IPS-NIHi7 (cell line): ENCODE measurements at regions not wholly inside any gene's neighbourhood (a gene's known extent, or its start where the extent isn't known, plus 50 kb on each side); places are given as distances from the start of the nearest gene placed in this dataset.
"Not testable (repeated sequence)": the region's sequence is repeated elsewhere in the genome, so short reads cannot be mapped to it uniquely, and the experiment has no call there.

Source experiments
- DNase-seq: peaks from one replicate; pipeline ENCODE4 v3.0.0; 2012; ENCODE audit warnings: mixed read lengths; ENCODE audit errors: extremely low spot score

- DNase-seq: no peak
These were observed 81.0 kb upstream of the BRD7 start for GRCh38 chr16:50449800-50450199.

DNA sequence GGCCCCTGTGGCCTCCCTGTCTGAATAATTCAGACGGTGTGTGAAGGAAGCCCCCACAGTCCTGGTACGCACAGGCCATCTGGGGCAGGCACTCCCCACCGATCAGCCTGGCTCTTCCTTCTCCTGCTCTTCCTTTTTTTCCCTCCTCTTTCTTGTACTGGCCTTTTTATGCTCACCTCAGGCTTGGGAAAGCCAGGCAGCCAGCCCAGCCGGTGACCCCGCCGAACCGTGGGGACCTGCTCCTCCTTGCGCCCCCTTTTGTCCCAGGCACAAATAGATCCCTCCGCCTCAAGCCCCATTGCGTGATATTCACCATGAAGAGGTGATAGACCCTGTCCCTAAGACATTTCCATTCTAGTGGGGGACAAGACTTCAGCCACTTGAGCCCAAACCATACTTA is 80.2 kb upstream of the BRD7 start:
- DNase-seq: no peak

DNA sequence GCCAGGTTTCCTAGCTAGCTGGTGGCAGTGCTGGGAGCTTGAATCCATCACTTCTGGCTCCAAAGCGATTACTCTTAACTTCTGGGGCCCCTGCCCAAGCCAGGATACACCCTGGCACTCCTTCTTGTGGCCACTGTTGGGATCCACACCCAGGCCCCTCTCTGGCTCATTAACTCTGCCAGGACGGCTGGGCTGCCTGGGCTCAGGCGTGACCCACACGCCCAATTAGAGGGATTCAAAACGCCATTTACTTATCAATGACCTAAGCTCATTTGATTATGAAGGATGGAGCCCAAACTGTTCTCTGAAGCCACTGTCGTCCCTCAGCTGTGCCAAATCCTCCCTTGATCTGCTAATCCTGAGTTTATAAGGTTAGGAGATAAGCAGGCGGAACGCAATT is 79.7 kb upstream of the BRD7 start:
- DNase-seq: peak; percentile 73

- not testable (repeated sequence) for DNase-seq
These were observed 78.6 kb upstream of the BRD7 start for GRCh38 chr16:50447386-50447785.

DNA sequence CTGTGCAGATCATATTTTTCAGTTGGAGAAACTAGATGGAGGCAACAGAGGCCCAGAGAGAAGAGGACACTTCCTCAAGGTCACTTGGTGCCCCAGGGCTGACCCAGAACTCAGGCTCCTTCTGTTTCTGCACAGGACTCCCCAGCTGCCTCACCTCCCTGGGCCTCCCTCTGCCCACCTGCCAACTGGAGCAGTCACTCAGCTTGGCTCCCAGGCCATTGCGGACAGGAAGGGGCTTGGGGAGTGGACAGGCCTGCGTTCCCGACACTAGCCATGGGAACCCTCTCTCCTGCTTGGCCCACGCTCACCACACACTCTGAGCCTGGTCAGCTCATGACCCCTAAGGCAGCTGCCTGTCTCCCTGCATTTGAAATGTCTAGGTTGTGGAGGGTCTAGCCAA is 78.1 kb upstream of the BRD7 start:
- DNase-seq: no peak

- no peak for DNase-seq
These were observed 77.1 kb upstream of the BRD7 start for GRCh38 chr16:50445621-50446555.

DNA sequence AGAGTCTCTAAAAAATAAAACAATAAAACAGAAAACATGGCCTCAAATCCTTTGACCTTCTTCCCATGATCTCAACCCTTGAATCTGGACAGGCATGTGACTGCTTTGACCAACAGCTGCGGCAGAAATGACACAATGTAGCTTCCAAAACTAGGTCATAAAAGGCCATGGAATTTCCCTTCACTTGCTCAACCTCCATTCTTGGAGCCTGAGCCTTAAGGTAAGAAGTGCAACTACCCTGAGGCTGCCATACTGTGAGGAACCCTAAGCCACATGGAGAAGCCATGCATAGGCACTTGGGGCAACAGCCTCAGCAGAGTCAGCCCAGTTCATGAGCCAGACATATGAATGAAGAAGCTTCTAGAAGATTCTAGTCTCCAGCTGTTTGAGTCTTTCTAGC is 75.7 kb upstream of the BRD7 start:
- no peak for DNase-seq

DNA sequence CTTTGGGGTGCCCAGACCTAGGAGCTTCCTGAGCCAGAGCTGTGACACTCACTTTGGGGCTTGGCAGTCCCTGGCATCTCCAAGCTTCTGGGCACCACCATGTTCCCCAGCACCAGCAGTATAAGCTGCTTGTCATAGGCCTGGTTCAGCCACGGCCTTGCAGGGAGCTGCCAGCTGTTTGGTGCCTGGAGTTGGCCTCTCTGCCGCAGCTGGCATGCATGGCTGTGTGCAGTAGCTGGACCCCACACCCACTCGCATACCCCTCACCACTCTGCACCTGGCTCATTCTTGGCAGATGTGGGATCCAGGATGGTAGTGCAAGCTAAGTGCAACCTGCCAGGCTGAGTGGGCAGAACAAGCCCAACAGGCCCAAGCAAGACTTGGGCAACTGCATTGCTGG is 73.4 kb upstream of the BRD7 start:
- no peak for DNase-seq

- DNase-seq: no peak
These were observed 72.8 kb upstream of the BRD7 start for GRCh38 chr16:50441486-50442157.

DNA sequence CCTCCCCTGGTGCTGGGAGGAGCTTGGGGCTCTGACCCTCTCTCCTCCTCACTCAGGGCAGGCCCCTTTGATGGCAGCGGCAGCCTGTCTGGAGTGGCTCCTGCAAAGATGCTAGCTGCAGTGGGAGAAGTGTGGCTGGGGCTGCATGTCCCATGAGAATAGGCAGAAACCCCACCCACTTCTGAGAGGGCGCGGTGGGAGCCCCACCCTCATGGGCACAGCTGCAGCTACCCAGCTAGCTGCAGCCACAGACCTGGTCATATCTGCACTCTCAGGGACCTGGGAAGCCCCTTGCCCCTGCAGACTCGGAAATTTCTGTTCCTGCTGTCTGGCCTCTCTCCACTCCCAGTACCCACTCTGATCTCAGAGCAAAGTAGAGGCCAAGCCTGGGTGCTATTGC is 72.2 kb upstream of the BRD7 start:
- no peak for DNase-seq

GRCh38 chr16:50440531-50440930 is 71.7 kb upstream of the BRD7 start:
- DNase-seq: no peak

GRCh38 chr16:50437769-50438437 is 69.1 kb upstream of the BRD7 start:
- peak; percentile 10 for DNase-seq

GRCh38 chr16:50436271-50436670 is 67.5 kb upstream of the BRD7 start:
- no peak for DNase-seq

- DNase-seq: no peak
These were observed 66.2 kb upstream of the BRD7 start for GRCh38 chr16:50434872-50435478.

GRCh38 chr16:50430076-50430475 is 61.3 kb upstream of the BRD7 start:
- no peak for DNase-seq

DNA sequence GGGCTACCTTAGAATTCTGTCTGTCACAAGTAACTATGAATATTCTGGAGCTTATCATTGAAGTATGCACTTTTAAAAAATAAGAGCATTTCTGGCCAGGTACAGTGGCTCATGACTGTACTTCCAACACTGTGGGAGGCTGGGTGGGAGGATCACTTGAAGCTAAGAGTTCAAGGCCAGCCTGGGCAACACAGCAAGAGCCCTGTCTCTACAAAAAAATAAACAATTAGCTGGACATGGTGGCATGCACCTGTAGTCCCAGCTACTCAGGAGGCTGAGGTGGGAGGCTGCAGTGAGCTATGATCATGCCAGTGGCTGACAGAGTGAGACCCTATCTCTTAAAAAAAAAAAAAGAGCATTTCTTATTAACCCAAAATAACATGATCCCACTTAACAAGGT is 60.0 kb upstream of the BRD7 start:
- DNase-seq: no peak

DNA sequence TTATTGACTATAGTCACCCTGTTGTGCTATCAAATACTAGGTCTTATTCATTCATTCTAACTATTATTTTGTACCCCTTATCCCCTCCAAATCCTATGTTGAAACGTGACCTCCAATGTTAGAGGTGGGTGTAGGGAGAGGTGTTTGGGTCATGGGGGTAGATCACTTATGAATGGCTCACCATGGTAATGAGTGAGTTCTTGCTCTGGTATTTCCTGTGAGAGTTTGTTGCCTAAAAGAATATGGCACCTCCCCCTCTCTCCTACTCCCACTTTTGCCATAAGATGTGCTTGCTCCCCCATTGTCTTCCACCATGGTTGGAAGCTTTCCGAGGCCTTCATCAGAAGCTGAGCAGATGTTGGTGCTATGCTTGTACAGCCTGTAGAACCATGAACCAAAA is 59.3 kb upstream of the BRD7 start:
- no peak for DNase-seq

DNA sequence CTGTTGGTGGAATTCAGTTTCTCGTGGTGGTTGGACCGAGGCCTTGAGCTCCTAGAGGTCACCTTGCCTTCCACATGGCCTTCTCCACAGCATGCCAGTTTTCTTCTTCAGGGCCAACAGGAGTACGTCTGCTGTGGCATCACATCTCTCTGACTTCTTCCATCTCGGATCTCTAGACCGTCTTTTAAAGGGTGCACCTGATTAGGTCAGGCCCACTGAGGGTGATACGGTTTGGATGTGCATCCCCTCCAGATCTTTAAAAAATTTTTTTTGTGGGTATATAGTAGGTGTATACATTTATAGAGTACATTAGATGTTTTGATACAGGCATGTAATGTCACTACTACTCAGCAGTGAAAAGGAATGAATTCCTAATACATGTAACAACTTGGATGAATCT is 58.3 kb upstream of the BRD7 start:
- no peak for DNase-seq

DNA sequence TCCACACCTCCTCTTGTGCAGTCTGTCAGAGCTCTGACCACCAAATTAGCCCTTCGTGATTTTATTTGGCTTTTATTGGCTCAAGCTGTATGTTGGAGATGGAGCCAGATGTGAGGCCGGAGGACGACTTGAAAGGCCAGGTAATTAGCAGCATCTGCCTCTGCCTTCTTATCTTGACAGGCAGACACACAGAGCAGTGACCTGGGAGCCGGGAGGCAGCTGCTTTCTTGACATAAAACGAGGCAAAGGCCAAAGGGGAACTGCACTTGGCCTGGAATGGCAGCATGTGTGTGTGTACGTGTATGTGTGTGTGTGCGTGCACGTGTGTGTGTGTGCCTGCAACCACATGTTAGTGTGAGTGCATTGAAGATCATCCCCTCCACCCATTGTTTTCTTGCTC is 56.9 kb upstream of the BRD7 start:
- DNase-seq: no peak

DNA sequence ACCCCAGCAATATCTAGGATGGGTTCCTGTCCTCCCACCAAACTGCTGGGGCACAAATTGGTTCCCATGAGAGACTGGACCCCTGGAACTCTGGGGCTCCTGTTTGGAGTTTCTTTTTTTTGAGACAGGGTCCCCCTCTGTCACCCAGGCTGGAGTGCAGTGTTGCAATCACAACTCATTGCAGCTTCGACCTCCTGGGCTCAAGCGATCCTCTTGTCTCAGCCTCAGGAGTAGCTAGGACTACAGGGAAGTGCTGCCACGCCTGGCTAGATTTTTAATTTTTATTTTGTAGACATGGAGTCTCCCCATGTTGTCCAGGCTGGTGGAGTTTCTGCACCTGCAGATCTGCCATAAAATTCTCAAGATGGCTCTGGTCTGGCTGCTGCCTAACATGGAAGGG is 56.3 kb upstream of the BRD7 start:
- no peak for DNase-seq

- no peak for DNase-seq
These were observed 54.1 kb upstream of the BRD7 start for GRCh38 chr16:50422926-50423325.

DNA sequence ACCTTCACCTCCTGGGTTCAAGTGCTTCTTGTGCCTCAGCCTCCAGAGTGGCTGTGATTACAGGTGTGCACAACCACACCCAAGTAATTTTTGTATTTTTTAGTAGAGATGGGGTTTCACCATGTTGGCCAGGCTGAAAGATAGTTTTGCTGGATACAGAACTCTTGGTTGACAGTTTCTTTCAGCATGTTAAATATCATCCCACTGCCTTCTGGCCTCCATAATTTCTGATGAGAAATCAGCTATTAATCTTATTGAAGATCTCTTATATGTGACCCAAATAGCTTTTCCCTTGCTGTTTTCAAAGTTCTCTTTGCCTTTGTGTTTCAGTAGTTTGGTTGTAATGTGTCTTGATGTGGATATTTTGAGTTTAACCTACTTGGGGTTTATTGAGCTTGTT is 50.3 kb upstream of the BRD7 start:
- no peak for DNase-seq
